Activated CD4-positive, alpha-beta T cell treated with anti-CD3 and anti-CD28 coated beads, Interleukin-2, Interleukin-6, amounts not matched to agents 100 ng/mL and 50 ng/mL, durations not matched to agents 16 hours and 8 hours (primary cell): ENCODE measurements at regions not wholly inside any gene's neighbourhood (a gene's known extent, or its start where the extent isn't known, plus 50 kb on each side); places are given as distances from the start of the nearest gene placed in this dataset.
"Not testable (repeated sequence)": the region's sequence is repeated elsewhere in the genome, so short reads cannot be mapped to it uniquely, and the experiment has no call there.

Experiments
- DNase-seq: peaks from one replicate; pipeline ENCODE4 v3.0.0-alpha.2; 2020

- DNase-seq, result no peak
These were observed 678.9 kb upstream of the CELF4 start for GRCh38 chr18:38244480-38244879.

GRCh38 chr18:38243291-38243690, 677.7 kb upstream of the CELF4 start:
- no peak for DNase-seq

GRCh38 chr18:38241736-38242135, 676.1 kb upstream of the CELF4 start:
- no peak for DNase-seq

GRCh38 chr18:38241216-38241615, 675.6 kb upstream of the CELF4 start:
- DNase-seq, result no peak

- DNase-seq, result no peak
These were observed 674.0 kb upstream of the CELF4 start for GRCh38 chr18:38239606-38240005.

GRCh38 chr18:38237796-38238195, 672.2 kb upstream of the CELF4 start:
- no peak for DNase-seq

GRCh38 chr18:38221476-38222100, 656.0 kb upstream of the CELF4 start:
- DNase-seq, result no peak

- no peak for DNase-seq
These were observed 633.4 kb upstream of the CELF4 start for GRCh38 chr18:38198956-38199355.

GRCh38 chr18:38198526-38198925, 632.9 kb upstream of the CELF4 start:
- DNase-seq, result no peak

- no peak for DNase-seq
These were observed 620.9 kb upstream of the CELF4 start for GRCh38 chr18:38186491-38186890.

GRCh38 chr18:38174594-38174993, 609.0 kb upstream of the CELF4 start:
- no peak for DNase-seq

- no peak for DNase-seq
These were observed 608.6 kb upstream of the CELF4 start for GRCh38 chr18:38174173-38174572.

- no peak for DNase-seq
These were observed 605.2 kb upstream of the CELF4 start for GRCh38 chr18:38170845-38171244.

- no peak for DNase-seq
These were observed 602.0 kb upstream of the CELF4 start for GRCh38 chr18:38167623-38168022.

GRCh38 chr18:38153116-38153515, 587.5 kb upstream of the CELF4 start:
- not testable (repeated sequence) for DNase-seq

- no peak for DNase-seq
These were observed 551.1 kb upstream of the CELF4 start for GRCh38 chr18:38116716-38117115.

GRCh38 chr18:38115201-38115600, 549.6 kb upstream of the CELF4 start:
- DNase-seq, result no peak

GRCh38 chr18:38087538-38087937, 521.9 kb upstream of the CELF4 start:
- DNase-seq, result no peak

- DNase-seq, result no peak
These were observed 515.9 kb upstream of the CELF4 start for GRCh38 chr18:38081516-38081915.

GRCh38 chr18:38077229-38077628, 511.6 kb upstream of the CELF4 start:
- no peak for DNase-seq

GRCh38 chr18:38076346-38077070, 510.9 kb upstream of the CELF4 start:
- no peak for DNase-seq

GRCh38 chr18:38074298-38074876, 508.8 kb upstream of the CELF4 start:
- DNase-seq, result no peak

- DNase-seq, result no peak
These were observed 502.2 kb upstream of the CELF4 start for GRCh38 chr18:38067821-38068220.

GRCh38 chr18:38067086-38067485, 501.5 kb upstream of the CELF4 start:
- DNase-seq, result no peak
